ENCODE measurements at regions not wholly inside any gene's neighbourhood (a gene's known extent, or its start where the extent isn't known, plus 50 kb on each side); places are given as distances from the start of the nearest gene placed in this dataset.

DNA sequence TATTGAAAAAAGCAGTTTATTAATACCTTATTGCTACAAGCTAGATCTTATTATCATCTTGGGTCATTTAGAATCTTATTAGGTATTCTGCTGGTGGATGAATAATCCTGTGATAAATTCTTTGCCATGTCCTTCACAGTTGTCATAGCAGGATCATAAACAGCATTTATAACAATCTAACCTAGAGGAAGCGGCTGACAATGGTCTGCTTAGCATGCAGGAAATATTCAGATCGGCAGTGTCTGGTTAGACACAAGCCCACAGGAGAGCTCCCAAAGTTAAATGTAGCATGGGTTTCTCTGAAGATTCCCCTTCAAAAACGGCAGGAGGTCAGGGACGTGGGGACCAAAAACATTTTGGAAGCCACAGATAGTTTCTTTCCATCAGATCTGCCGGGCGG is 179.3 kb downstream of the FOXB1 start:
- no peak overlapping the region for H3K9ac ChIP-seq (ENCODE audit: low read length)
- no peak for DNase-seq
- no peaks in the 10 kb centered on the region for H3K4me1 ChIP-seq (ENCODE audit: low read length)
- no peaks in the 10 kb centered on the region for H3K27me3 ChIP-seq (replicated peaks; ENCODE audit: insufficient read depth, low read length)
- no peak overlapping the region for H3K4me3 ChIP-seq (ENCODE audit: low read length)
- no peak overlapping the region for H2AFZ ChIP-seq (ENCODE audit: low read length)
- H3K9me3 ChIP-seq (replicated peaks; ENCODE audit: insufficient read depth, low read length) = no peaks in the 10 kb centered on the region
- H3K4me2 ChIP-seq (ENCODE audit: low read depth, low read length) = no peak overlapping the region
- H3K36me3 ChIP-seq (replicated peaks; ENCODE audit: insufficient read depth, low read length) = no peaks in the 10 kb centered on the region
- no peaks in the 10 kb centered on the region for H3K9me2 ChIP-seq (replicated peaks; ENCODE audit: insufficient read depth, low read length)
- no peaks in the 10 kb centered on the region for H4K20me1 ChIP-seq (ENCODE audit: insufficient read depth, low read length)
- no peaks in the 10 kb centered on the region for H3K79me2 ChIP-seq (ENCODE audit: low read length)
- no peak overlapping the region for H3K27ac ChIP-seq (ENCODE audit: low read length)
- TF ChIP-seq, protein P1, sequence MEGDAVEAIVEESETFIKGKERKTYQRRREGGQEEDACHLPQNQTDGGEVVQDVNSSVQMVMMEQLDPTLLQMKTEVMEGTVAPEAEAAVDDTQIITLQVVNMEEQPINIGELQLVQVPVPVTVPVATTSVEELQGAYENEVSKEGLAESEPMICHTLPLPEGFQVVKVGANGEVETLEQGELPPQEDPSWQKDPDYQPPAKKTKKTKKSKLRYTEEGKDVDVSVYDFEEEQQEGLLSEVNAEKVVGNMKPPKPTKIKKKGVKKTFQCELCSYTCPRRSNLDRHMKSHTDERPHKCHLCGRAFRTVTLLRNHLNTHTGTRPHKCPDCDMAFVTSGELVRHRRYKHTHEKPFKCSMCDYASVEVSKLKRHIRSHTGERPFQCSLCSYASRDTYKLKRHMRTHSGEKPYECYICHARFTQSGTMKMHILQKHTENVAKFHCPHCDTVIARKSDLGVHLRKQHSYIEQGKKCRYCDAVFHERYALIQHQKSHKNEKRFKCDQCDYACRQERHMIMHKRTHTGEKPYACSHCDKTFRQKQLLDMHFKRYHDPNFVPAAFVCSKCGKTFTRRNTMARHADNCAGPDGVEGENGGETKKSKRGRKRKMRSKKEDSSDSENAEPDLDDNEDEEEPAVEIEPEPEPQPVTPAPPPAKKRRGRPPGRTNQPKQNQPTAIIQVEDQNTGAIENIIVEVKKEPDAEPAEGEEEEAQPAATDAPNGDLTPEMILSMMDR (IDR thresholded peaks at IDR 0.05; ENCODE audit: low read length) = no peak
- TF ChIP-seq EZH2phosphoT487 (IDR thresholded peaks at IDR 0.05; ENCODE audit: low read length) (no peak), EZH2 (optimal IDR thresholded peaks at IDR 0.05; ENCODE audit: low read depth, low read length) (no peak)
- H3F3A ChIP-seq (ENCODE audit: insufficient read depth, low read length) = no peaks in the 10 kb centered on the region

DNA sequence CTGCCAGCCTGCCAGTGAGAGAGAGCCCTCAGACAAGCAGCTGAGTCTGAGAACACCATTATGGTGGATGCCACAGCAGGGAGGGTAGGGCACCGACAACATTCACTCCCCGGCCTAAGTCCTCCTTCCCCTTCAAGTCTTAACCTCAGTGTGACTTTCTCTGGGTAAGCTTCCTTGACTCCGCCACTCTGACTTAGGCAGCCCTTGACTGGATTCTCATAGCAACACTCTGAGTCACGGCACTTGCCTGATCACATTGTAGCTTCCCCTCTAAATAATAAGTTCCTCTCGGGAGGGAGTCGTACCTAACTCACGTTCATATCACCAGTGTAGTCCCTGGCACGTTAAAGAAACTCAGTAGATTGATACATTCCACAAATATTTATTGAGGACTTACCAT is 180.5 kb downstream of the FOXB1 start:
- H3K27me3 ChIP-seq (replicated peaks; ENCODE audit: insufficient read depth, low read length) = no peaks in the 10 kb centered on the region
- no peak overlapping the region for H3K4me2 ChIP-seq (ENCODE audit: low read depth, low read length)

DNA sequence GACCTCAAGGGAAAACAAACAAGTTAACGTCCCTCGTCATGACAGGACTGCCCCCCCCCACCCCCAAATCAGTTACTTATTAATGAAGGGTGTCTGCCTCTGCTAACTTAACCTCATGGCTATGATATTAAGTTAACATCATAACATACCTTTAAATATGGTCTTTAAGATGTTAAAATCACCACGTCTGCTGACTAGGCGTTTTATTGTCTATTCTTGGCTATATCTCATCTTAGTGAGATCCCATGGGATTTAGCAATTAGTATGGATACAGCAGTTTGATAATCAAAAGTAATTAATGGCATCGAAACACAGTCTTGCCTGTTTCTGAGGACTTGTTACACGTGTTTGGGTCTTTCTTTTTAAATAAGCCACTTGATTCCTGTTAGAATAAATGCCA is 186.9 kb downstream of the FOXB1 start:
- Histone ChIP-seq H2AFZ (ENCODE audit: low read length) (no peak overlapping the region), H4K20me1 (ENCODE audit: insufficient read depth, low read length) (no peaks in the 10 kb centered on the region), H3K9ac (ENCODE audit: low read length) (no peak overlapping the region), H3K9me2 (replicated peaks; ENCODE audit: insufficient read depth, low read length) (no peaks in the 10 kb centered on the region), H3K4me3 (ENCODE audit: low read length) (no peak overlapping the region), H3K36me3 (replicated peaks; ENCODE audit: insufficient read depth, low read length) (no peaks in the 10 kb centered on the region), H3K4me2 (ENCODE audit: low read depth, low read length) (no peak overlapping the region), H3K79me2 (ENCODE audit: low read length) (no peaks in the 10 kb centered on the region), H3K9me3 (replicated peaks; ENCODE audit: insufficient read depth, low read length) (no peaks in the 10 kb centered on the region), H3K4me1 (ENCODE audit: low read length) (no peaks in the 10 kb centered on the region), H3F3A (ENCODE audit: insufficient read depth, low read length) (no peaks in the 10 kb centered on the region), H3K27me3 (replicated peaks; ENCODE audit: insufficient read depth, low read length) (no peaks in the 10 kb centered on the region), H3K27ac (ENCODE audit: low read length) (no peak overlapping the region)
- TF ChIP-seq EZH2 (optimal IDR thresholded peaks at IDR 0.05; ENCODE audit: low read depth, low read length) = no peak
- no peak for TF ChIP-seq EZH2phosphoT487 (IDR thresholded peaks at IDR 0.05; ENCODE audit: low read length)
- TF ChIP-seq, protein P1 (IDR thresholded peaks at IDR 0.05; ENCODE audit: low read length) = no peak
- no peak for DNase-seq

More for the DNA sequence above, 180.5 kb downstream of the FOXB1 start:
- Histone ChIP-seq H3K36me3 (replicated peaks; ENCODE audit: insufficient read depth, low read length) (no peaks in the 10 kb centered on the region), H4K20me1 (ENCODE audit: insufficient read depth, low read length) (no peaks in the 10 kb centered on the region), H3K9me2 (replicated peaks; ENCODE audit: insufficient read depth, low read length) (no peaks in the 10 kb centered on the region), H2AFZ (ENCODE audit: low read length) (no peak overlapping the region), H3F3A (ENCODE audit: insufficient read depth, low read length) (no peaks in the 10 kb centered on the region), H3K27ac (ENCODE audit: low read length) (no peak overlapping the region), H3K9ac (ENCODE audit: low read length) (no peak overlapping the region), H3K79me2 (ENCODE audit: low read length) (no peaks in the 10 kb centered on the region), H3K4me1 (ENCODE audit: low read length) (no peaks in the 10 kb centered on the region), H3K9me3 (replicated peaks; ENCODE audit: insufficient read depth, low read length) (no peaks in the 10 kb centered on the region), H3K4me3 (ENCODE audit: low read length) (no peak overlapping the region)
- DNase-seq = no peak
- TF ChIP-seq EZH2phosphoT487 (IDR thresholded peaks at IDR 0.05; ENCODE audit: low read length) = no peak
- TF ChIP-seq, protein P1 (IDR thresholded peaks at IDR 0.05; ENCODE audit: low read length) = no peak
- no peak for TF ChIP-seq EZH2 (optimal IDR thresholded peaks at IDR 0.05; ENCODE audit: low read depth, low read length)

All from MM.1S (cell line).